Ascending aorta (tissue), 2 donors: ENCODE measurements at regions not wholly inside any gene's neighbourhood (a gene's known extent, or its start where the extent isn't known, plus 50 kb on each side); places are given as distances from the start of the nearest gene placed in this dataset.

Experiments
- DNase-seq, 2 donors: peaks; one replicate each; pipeline ENCODE4 v3.0.0-alpha.2; 2019; ENCODE audit warnings: low spot score in 2 of 2
- H3K27ac ChIP-seq, 2 donors: fragments of 200-600 bp; sonication (generic); one replicate each; pipeline ENCODE4 v1.5.1; 2016 to 2017; ENCODE audit warnings: mild to moderate bottlenecking in 1 of 2
- H3K27me3 ChIP-seq: fragments of 200-600 bp; sonication (generic); one replicate; pipeline ENCODE4 v1.5.1; 2017
- H3K36me3 ChIP-seq, 2 donors: fragments of 200-600 bp; sonication (generic); one replicate each; pipeline ENCODE4 v1.5.1; 2016
- H3K4me1 ChIP-seq, 2 donors: fragments of 200-600 bp; sonication (generic); one replicate each; pipeline ENCODE4 v1.5.1; 2016 to 2017; ENCODE audit warnings: mild to moderate bottlenecking in 1 of 2
- H3K4me3 ChIP-seq, 2 donors: fragments of 200-600 bp; sonication (generic); one replicate each; pipeline ENCODE4 v1.5.1; 2016 to 2017; ENCODE audit warnings: mild to moderate bottlenecking in 1 of 2
- H3K9me3 ChIP-seq, 2 donors: fragments of 200-600 bp; sonication (generic); one replicate each; pipeline ENCODE4 v1.5.1; 2016
- CTCF ChIP-seq, 3 experiments: fragments of 200-600 bp in 2 of 3; fragments of 450-650 bp in 1 of 3; sonication (generic) in 2 of 3; IDR thresholded peaks; one replicate each; pipeline ENCODE4 v1.5.1; 2016 to 2019; ENCODE audit warnings: antibody characterized with exemption in 3 of 3, mild to moderate bottlenecking in 1 of 3, moderate library complexity in 1 of 3
- intact Hi-C: fragments of 100-400 bp; cut with DNase I; formaldehyde crosslinking; loops from one replicate; pipeline ENCODE4 v1.15.1; 2023

- Histone ChIP-seq H3K27me3 (no peaks in the 10 kb centered on the region), H3K4me3 (no peak overlapping the region), H3K4me1 (no peaks in the 10 kb centered on the region), H3K36me3 (no peaks in the 10 kb centered on the region), H3K27ac (no peak overlapping the region), H3K9me3 (no peaks in the 10 kb centered on the region)
- no peak for TF ChIP-seq CTCF (IDR thresholded peaks at IDR 0.05)
- intact Hi-C loops = no loop called here
- DNase-seq = no peak
Measured at GRCh38 chr21:23968722-23969647, 1638.3 kb downstream of the MRPL39 start.

DNA sequence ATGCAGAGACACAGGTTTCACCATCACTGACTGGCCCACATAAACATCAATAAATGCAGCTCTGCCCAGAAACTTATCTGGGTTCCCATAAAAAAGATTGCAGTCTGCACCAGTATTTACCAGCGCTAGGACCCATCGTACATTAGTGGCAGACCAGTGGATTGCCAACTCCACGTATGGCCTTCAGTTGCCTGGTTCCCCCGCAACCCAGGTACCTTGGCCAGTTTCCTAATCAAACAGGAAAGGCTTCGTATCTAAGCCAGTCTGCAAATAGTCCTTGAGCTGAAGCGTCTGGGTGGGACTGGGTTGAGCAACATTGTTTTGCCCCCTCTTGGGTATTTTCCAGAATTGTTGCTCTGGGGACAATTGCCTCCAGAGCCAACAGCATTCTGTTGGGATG is 1639.3 kb downstream of the MRPL39 start:
- no peak for TF ChIP-seq CTCF (IDR thresholded peaks at IDR 0.05)
- H3K4me3 ChIP-seq = no peak overlapping the region
- H3K36me3 ChIP-seq = no peaks in the 10 kb centered on the region
- H3K9me3 ChIP-seq = no peaks in the 10 kb centered on the region
- intact Hi-C loops = no loop called here
- no peak for DNase-seq
- H3K27ac ChIP-seq = no peak overlapping the region
- no peaks in the 10 kb centered on the region for H3K27me3 ChIP-seq
- no peaks in the 10 kb centered on the region for H3K4me1 ChIP-seq

GRCh38 chr21:23963454-23963853 is 1643.8 kb downstream of the MRPL39 start:
- H3K4me1 ChIP-seq = no peaks in the 10 kb centered on the region
- no peak for TF ChIP-seq CTCF (IDR thresholded peaks at IDR 0.05)
- no peaks in the 10 kb centered on the region for H3K27me3 ChIP-seq
- intact Hi-C loops = no loop called here
- H3K27ac ChIP-seq = no peak overlapping the region
- H3K36me3 ChIP-seq = no peaks in the 10 kb centered on the region
- DNase-seq = no peak
- H3K4me3 ChIP-seq = no peak overlapping the region
- no peaks in the 10 kb centered on the region for H3K9me3 ChIP-seq

DNA sequence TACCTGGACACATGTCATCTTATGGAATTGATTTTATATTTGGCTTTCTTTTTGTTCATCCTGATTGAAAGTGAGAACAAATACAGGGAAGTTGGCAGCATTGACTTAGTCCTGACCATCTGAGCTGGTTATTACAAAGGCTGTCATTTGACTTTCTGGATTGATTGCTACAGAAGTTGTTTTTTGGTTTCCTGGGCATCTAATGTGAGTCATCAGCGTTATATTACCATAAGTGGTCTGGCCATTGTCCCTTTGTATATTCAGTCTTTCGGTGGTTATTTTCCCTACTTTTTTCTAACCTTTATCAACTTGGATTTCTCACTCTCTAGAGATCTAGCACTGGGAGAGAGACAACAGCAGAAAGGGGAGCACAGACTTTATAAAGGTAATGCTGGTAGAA is 1646.5 kb downstream of the MRPL39 start:
- H3K4me1 ChIP-seq = no peaks in the 10 kb centered on the region
- no peak for DNase-seq
- intact Hi-C loops = no loop called here
- no peak overlapping the region for H3K27ac ChIP-seq
- H3K36me3 ChIP-seq = no peaks in the 10 kb centered on the region
- no peaks in the 10 kb centered on the region for H3K27me3 ChIP-seq
- no peak overlapping the region for H3K4me3 ChIP-seq
- no peaks in the 10 kb centered on the region for H3K9me3 ChIP-seq
- TF ChIP-seq CTCF (IDR thresholded peaks at IDR 0.05) = no peak

GRCh38 chr21:23955135-23955843 is 1652.0 kb downstream of the MRPL39 start:
- H3K9me3 ChIP-seq = no peaks in the 10 kb centered on the region
- no peaks in the 10 kb centered on the region for H3K4me1 ChIP-seq
- no peaks in the 10 kb centered on the region for H3K36me3 ChIP-seq
- DNase-seq = no peak
- H3K27ac ChIP-seq = no peak overlapping the region
- H3K27me3 ChIP-seq = no peaks in the 10 kb centered on the region
- intact Hi-C loops = no loop called here
- TF ChIP-seq CTCF (IDR thresholded peaks at IDR 0.05) = no peak
- H3K4me3 ChIP-seq = no peak overlapping the region
